CD1c-positive myeloid dendritic cell (primary cell): ENCODE measurements at regions not wholly inside any gene's neighbourhood (a gene's known extent, or its start where the extent isn't known, plus 50 kb on each side); places are given as distances from the start of the nearest gene placed in this dataset.

ENCODE experiments used
- DNase-seq: peaks from one replicate; pipeline ENCODE4 v3.0.0-alpha.2; 2016; ENCODE audit errors: extremely low spot score

GRCh38 chr9:84450029-84450428 lies 109.5 kb upstream of the SLC28A3 start:
- no peak for DNase-seq

GRCh38 chr9:84456527-84456926 lies 116.0 kb upstream of the SLC28A3 start:
- no peak for DNase-seq

- DNase-seq: no peak
These were observed 120.1 kb upstream of the SLC28A3 start for GRCh38 chr9:84460695-84461094.

- no peak for DNase-seq
These were observed 122.7 kb upstream of the SLC28A3 start for GRCh38 chr9:84463272-84463671.

- no peak for DNase-seq
These were observed 126.2 kb upstream of the SLC28A3 start for GRCh38 chr9:84466580-84467285.

- no peak for DNase-seq
These were observed 131.3 kb upstream of the SLC28A3 start for GRCh38 chr9:84471816-84472215.

- no peak for DNase-seq
These were observed 138.4 kb upstream of the SLC28A3 start for GRCh38 chr9:84478996-84479395.

- DNase-seq: no peak
These were observed 139.5 kb upstream of the SLC28A3 start for GRCh38 chr9:84480071-84480470.

GRCh38 chr9:84481231-84481630 lies 140.7 kb upstream of the SLC28A3 start:
- DNase-seq: no peak

GRCh38 chr9:84481636-84482218 lies 141.2 kb upstream of the SLC28A3 start:
- DNase-seq: no peak

GRCh38 chr9:84482607-84483006 lies 142.0 kb upstream of the SLC28A3 start:
- DNase-seq: no peak

- no peak for DNase-seq
These were observed 143.6 kb upstream of the SLC28A3 start for GRCh38 chr9:84484172-84484571.

GRCh38 chr9:84485539-84485938 lies 145.0 kb upstream of the SLC28A3 start:
- DNase-seq: no peak

- DNase-seq: no peak
These were observed 146.1 kb upstream of the SLC28A3 start for GRCh38 chr9:84486663-84487062.

- DNase-seq: no peak
These were observed 149.8 kb upstream of the SLC28A3 start for GRCh38 chr9:84490206-84490841.

GRCh38 chr9:84490842-84491325 lies 150.3 kb upstream of the SLC28A3 start:
- no peak for DNase-seq

- DNase-seq: no peak
These were observed 152.0 kb upstream of the SLC28A3 start for GRCh38 chr9:84492366-84493159.

GRCh38 chr9:84493284-84493947 lies 152.9 kb upstream of the SLC28A3 start:
- DNase-seq: no peak

GRCh38 chr9:84499969-84500582 lies 159.5 kb upstream of the SLC28A3 start:
- no peak for DNase-seq

- DNase-seq: no peak
These were observed 160.3 kb upstream of the SLC28A3 start for GRCh38 chr9:84500826-84501225.

- no peak for DNase-seq
These were observed 161.0 kb upstream of the SLC28A3 start for GRCh38 chr9:84501587-84501986.
